Endothelial cell of umbilical vein (primary cell): ENCODE measurements at regions not wholly inside any gene's neighbourhood (a gene's known extent, or its start where the extent isn't known, plus 50 kb on each side); places are given as distances from the start of the nearest gene placed in this dataset.

Experiments
- BruUV-seq: library from RNA; stranded (reverse); fragments of 400-500 nt; replicated peaks from 2 replicates; lab custom pipeline; 2021; lab: Mats Ljungman, UMichigan
- CTCF ChIA-PET: fragments of 300-600, 350-600 bp; sonication (Branson Sonifier 250); formaldehyde crosslinking; loops from one replicate; lab custom pipeline; 2021; ENCODE audit warnings: antibody characterized with exemption, inconsistent platforms; lab: Charles Lee
- POLR2A ChIA-PET: fragments of 300-600, 350-600 bp; sonication (Branson Sonifier 250); formaldehyde crosslinking; loops from one replicate; lab custom pipeline; 2021; ENCODE audit warnings: antibody characterized with exemption, inconsistent platforms; lab: Charles Lee
- DNase-seq: peaks from one replicate; pipeline ENCODE4 v3.0.0-alpha.2; 2011; ENCODE audit warnings: low read depth, low spot score
- FAIRE-seq: peaks from 2 replicates; lab custom pipeline; 2011; peaks lifted over from hg19 to GRCh38; lab: Jason Lieb, UNC
- H2AFZ ChIP-seq: 2 replicates; pipeline ENCODE4 v1.6.0; 2012; ENCODE audit warnings: low read depth, low read length, control low read depth, inconsistent platforms
- H3K27ac ChIP-seq: 2 replicates; pipeline ENCODE4 v1.5.1; 2011; ENCODE audit warnings: low read depth, mild to moderate bottlenecking, control low read depth, low read length, moderate library complexity; ENCODE audit not compliant: insufficient read depth
- H3K27me3 ChIP-seq, 2 experiments: 2 replicates each; pipeline versions ENCODE4 v1.6.0 to v1.6.1; 2011; ENCODE audit warnings: low read length in 2 of 2, mixed read lengths in 1 of 2; ENCODE audit not compliant: control insufficient read depth in 2 of 2, insufficient read depth in 2 of 2
- H3K36me3 ChIP-seq, 2 experiments: 2 replicates in 1 of 2; 3 replicates in 1 of 2; pipeline ENCODE4 v1.5.1; 2011; ENCODE audit warnings: low read length in 2 of 2, mild to moderate bottlenecking in 1 of 2, moderate library complexity in 1 of 2; ENCODE audit not compliant: control insufficient read depth in 2 of 2, insufficient read depth in 2 of 2; ENCODE audit errors: extremely low read depth in 1 of 2
- H3K4me1 ChIP-seq: 3 replicates; pipeline ENCODE4 v1.5.1; 2011; ENCODE audit warnings: mild to moderate bottlenecking, low read length; ENCODE audit not compliant: control insufficient read depth, insufficient read depth; ENCODE audit errors: extremely low read depth
- H3K4me2 ChIP-seq: 2 replicates; pipeline ENCODE4 v1.6.1; 2011; ENCODE audit warnings: low read length, control low read depth, mixed read lengths; ENCODE audit not compliant: insufficient read depth
- H3K4me3 ChIP-seq, 3 experiments: fragments of 200-600 bp in 1 of 3; sonication (generic), shearing (Covaris generic) in 1 of 3; replicated peaks in 1 of 3; 2 replicates each; pipeline ENCODE4 v1.5.1; 2011 to 2016; ENCODE audit warnings: control low read depth in 3 of 3, low read length in 3 of 3, mild to moderate bottlenecking in 2 of 3, inconsistent platforms in 1 of 3, low read depth in 1 of 3, moderate library complexity in 1 of 3; ENCODE audit not compliant: insufficient read depth in 1 of 3
- H3K79me2 ChIP-seq: 2 replicates; pipeline ENCODE4 v1.6.0; 2012; ENCODE audit warnings: low read length, inconsistent platforms; ENCODE audit not compliant: control insufficient read depth, insufficient read depth
- H3K9ac ChIP-seq: replicated peaks from 2 replicates; pipeline ENCODE3; 2011; ENCODE audit warnings: low read length, control low read depth; ENCODE audit not compliant: insufficient read depth; ENCODE audit errors: extremely low read depth
- H3K9me1 ChIP-seq: replicated peaks from 3 replicates; pipeline ENCODE4 v1.6.0; 2011; ENCODE audit warnings: mild to moderate bottlenecking, low read length; ENCODE audit not compliant: control insufficient read depth, insufficient read depth; ENCODE audit errors: extremely low read depth
- H3K9me3 ChIP-seq: replicated peaks from 2 replicates; pipeline ENCODE4 v1.5.1; 2012; ENCODE audit warnings: low read length, inconsistent platforms; ENCODE audit not compliant: control insufficient read depth, insufficient read depth
- H4K20me1 ChIP-seq: replicated peaks from 2 replicates; pipeline ENCODE3; 2011; ENCODE audit warnings: mild to moderate bottlenecking, low read length; ENCODE audit not compliant: control insufficient read depth, insufficient read depth; ENCODE audit errors: extremely low read depth
- EZH2 ChIP-seq: IDR thresholded peaks from 2 replicates; pipeline ENCODE4 v1.6.1; 2012; ENCODE audit warnings: borderline replicate concordance, low read depth, mild to moderate bottlenecking, moderate library complexity, low read length, inconsistent platforms; ENCODE audit not compliant: severe bottlenecking
- FOS ChIP-seq: IDR thresholded peaks from 2 replicates; pipeline ENCODE4 v1.6.1; 2011; ENCODE audit warnings: mild to moderate bottlenecking, low read length, moderate library complexity, borderline replicate concordance; ENCODE audit not compliant: insufficient read depth
- GATA2 ChIP-seq: IDR thresholded peaks from 2 replicates; pipeline ENCODE4 v1.7.0; 2011; ENCODE audit warnings: low read depth, mild to moderate bottlenecking, moderate library complexity, mixed read lengths, low read length; ENCODE audit not compliant: insufficient read length, insufficient read depth
- JUN ChIP-seq: IDR thresholded peaks from 2 replicates; pipeline ENCODE4 v1.6.1; 2011; ENCODE audit warnings: borderline replicate concordance, low read depth; ENCODE audit not compliant: insufficient read length, insufficient read depth
- MYC ChIP-seq: IDR thresholded peaks from one replicate; pipeline ENCODE4 v1.6.1; 2011; ENCODE audit warnings: mild to moderate bottlenecking, low read depth, low read length
- POLR2A ChIP-seq: IDR thresholded peaks from 2 replicates; pipeline ENCODE4 v1.6.1; 2012; ENCODE audit warnings: low read depth, mild to moderate bottlenecking, control low read depth, low read length
- POLR2AphosphoS5 ChIP-seq: IDR thresholded peaks from 2 replicates; pipeline ENCODE4 v1.6.1; 2012; ENCODE audit warnings: low read depth, mild to moderate bottlenecking, control low read depth, low read length, moderate library complexity; ENCODE audit not compliant: insufficient read depth
- dilution Hi-C: fragments of 300-500 bp; cut with MboI; formaldehyde crosslinking; loops from one replicate; pipeline ENCODE4 v1.15.0; 2019; ENCODE audit warnings: low sequenced_read_pairs; ENCODE audit not compliant: extremely low pct_ligation_motif_present
- intact Hi-C: fragments of 100-400 bp; cut with micrococcal nuclease; formaldehyde crosslinking; loops from one replicate; pipeline ENCODE4 v1.10.0; 2022
- TF ChIP-seq, protein P1 (sequence below): IDR thresholded peaks from 2 replicates; pipeline ENCODE4 v1.6.1; 2011; ENCODE audit not compliant: insufficient read depth, insufficient read length
- TF ChIP-seq, protein P2 (sequence below), 2 donors: IDR thresholded peaks; 1 replicate in 1 of 2; 2 replicates in 1 of 2; pipeline ENCODE4 v1.5.1; 2011; ENCODE audit warnings: low read length in 2 of 2, mild to moderate bottlenecking in 2 of 2, moderate library complexity in 2 of 2, control low read depth in 1 of 2, inconsistent platforms in 1 of 2, low read depth in 1 of 2; ENCODE audit not compliant: insufficient read depth in 1 of 2; ENCODE audit errors: extremely low read depth in 1 of 2

DNA sequence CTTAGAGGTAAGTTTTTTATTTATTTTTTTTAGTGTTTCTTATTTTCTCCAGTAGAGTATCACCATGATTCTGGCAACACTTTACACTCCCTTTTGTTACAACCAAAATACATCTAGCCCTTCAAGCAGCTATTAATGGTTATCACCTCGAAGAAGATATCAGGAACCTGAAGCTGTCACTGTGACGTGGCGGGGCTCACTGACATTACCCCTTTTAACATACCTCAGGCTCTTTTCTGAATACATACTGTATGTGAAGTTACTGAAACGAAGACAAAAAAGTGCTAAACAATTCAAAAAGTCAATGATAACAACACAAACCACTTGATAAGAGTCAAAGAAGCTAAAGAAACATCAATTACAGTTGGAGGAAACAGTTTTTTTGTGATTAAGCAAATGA is 1218.7 kb downstream of the EFNB2 start:
- CTCF ChIA-PET, result interaction anchor here (1.4 kb wide), 1 partner anchor 12 kb away, joined by 3 read pairs; no protein-coding TSS in a partner anchor
- no peak overlapping the region for H2AFZ ChIP-seq
- no peak for FAIRE-seq
- TF ChIP-seq, protein P1, sequence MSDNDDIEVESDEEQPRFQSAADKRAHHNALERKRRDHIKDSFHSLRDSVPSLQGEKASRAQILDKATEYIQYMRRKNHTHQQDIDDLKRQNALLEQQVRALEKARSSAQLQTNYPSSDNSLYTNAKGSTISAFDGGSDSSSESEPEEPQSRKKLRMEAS, result no peak
- TF ChIP-seq, protein P2, sequence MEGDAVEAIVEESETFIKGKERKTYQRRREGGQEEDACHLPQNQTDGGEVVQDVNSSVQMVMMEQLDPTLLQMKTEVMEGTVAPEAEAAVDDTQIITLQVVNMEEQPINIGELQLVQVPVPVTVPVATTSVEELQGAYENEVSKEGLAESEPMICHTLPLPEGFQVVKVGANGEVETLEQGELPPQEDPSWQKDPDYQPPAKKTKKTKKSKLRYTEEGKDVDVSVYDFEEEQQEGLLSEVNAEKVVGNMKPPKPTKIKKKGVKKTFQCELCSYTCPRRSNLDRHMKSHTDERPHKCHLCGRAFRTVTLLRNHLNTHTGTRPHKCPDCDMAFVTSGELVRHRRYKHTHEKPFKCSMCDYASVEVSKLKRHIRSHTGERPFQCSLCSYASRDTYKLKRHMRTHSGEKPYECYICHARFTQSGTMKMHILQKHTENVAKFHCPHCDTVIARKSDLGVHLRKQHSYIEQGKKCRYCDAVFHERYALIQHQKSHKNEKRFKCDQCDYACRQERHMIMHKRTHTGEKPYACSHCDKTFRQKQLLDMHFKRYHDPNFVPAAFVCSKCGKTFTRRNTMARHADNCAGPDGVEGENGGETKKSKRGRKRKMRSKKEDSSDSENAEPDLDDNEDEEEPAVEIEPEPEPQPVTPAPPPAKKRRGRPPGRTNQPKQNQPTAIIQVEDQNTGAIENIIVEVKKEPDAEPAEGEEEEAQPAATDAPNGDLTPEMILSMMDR (IDR thresholded peaks at IDR 0.05; ENCODE audit: extremely low read depth in 1 of 2, insufficient read depth in 1 of 2, low read depth in 1 of 2, low read length in 2 of 2), result no peak
- TF ChIP-seq EZH2 (no peak), POLR2A (no peak), FOS (no peak), MYC (no peak), POLR2AphosphoS5 (no peak), JUN (no peak), GATA2 (no peak)
- dilution Hi-C loops, result no loop called here
- DNase-seq, result no peak
- H3K9me3 ChIP-seq, result no peaks in the 10 kb centered on the region
- no peaks in the 10 kb centered on the region for H3K27me3 ChIP-seq
- H3K4me1 ChIP-seq, result no peaks in the 10 kb centered on the region
- no peak overlapping the region for H3K4me2 ChIP-seq
- POLR2A ChIA-PET, result no interaction called here
- no peaks in the 10 kb centered on the region for H3K79me2 ChIP-seq
- no peak overlapping the region for H3K4me3 ChIP-seq
- H4K20me1 ChIP-seq, result no peaks in the 10 kb centered on the region
- intact Hi-C loops, result no loop called here
- no peak overlapping the region for H3K9ac ChIP-seq
- no TSS peak for BruUV-seq
- H3K27ac ChIP-seq, result no peak overlapping the region
- H3K9me1 ChIP-seq, result no peaks in the 10 kb centered on the region
- no peaks in the 10 kb centered on the region for H3K36me3 ChIP-seq
